Peyer's patch (tissue), 4 donors: ENCODE measurements at regions not wholly inside any gene's neighbourhood (a gene's known extent, or its start where the extent isn't known, plus 50 kb on each side); places are given as distances from the start of the nearest gene placed in this dataset.

ENCODE experiments used
- POLR2A ChIP-seq, 2 donors: fragments of 450-650 bp; IDR thresholded peaks; one replicate each; pipeline ENCODE4 v1.5.1; 2017; ENCODE audit warnings: antibody characterized with exemption in 2 of 2, mild to moderate bottlenecking in 2 of 2, moderate library complexity in 2 of 2
- TF ChIP-seq, protein P1 (sequence below), 6 experiments: fragments of 450-650 bp in 4 of 6; fragments of 200-600 bp in 2 of 6; sonication (generic) in 1 of 6; IDR thresholded peaks; one replicate each; pipeline ENCODE4 v1.5.1; 2017 to 2019; ENCODE audit warnings: antibody characterized with exemption in 6 of 6, mild to moderate bottlenecking in 3 of 6, moderate library complexity in 1 of 6

- TF ChIP-seq, protein P1, sequence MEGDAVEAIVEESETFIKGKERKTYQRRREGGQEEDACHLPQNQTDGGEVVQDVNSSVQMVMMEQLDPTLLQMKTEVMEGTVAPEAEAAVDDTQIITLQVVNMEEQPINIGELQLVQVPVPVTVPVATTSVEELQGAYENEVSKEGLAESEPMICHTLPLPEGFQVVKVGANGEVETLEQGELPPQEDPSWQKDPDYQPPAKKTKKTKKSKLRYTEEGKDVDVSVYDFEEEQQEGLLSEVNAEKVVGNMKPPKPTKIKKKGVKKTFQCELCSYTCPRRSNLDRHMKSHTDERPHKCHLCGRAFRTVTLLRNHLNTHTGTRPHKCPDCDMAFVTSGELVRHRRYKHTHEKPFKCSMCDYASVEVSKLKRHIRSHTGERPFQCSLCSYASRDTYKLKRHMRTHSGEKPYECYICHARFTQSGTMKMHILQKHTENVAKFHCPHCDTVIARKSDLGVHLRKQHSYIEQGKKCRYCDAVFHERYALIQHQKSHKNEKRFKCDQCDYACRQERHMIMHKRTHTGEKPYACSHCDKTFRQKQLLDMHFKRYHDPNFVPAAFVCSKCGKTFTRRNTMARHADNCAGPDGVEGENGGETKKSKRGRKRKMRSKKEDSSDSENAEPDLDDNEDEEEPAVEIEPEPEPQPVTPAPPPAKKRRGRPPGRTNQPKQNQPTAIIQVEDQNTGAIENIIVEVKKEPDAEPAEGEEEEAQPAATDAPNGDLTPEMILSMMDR (IDR thresholded peaks at IDR 0.05), result no peak
- TF ChIP-seq POLR2A (IDR thresholded peaks at IDR 0.05), result no peak
Observed at GRCh38 chr13:73169971-73170370, 111.2 kb downstream of the KLF5 start.
